Thyroid gland (tissue), 4 donors: ENCODE measurements at regions not wholly inside any gene's neighbourhood (a gene's known extent, or its start where the extent isn't known, plus 50 kb on each side); places are given as distances from the start of the nearest gene placed in this dataset.

Experiments
- DNase-seq, 2 donors: peaks; one replicate each; pipeline ENCODE4 v3.0.0-alpha.2; 2019
- H3K27ac ChIP-seq, 3 donors: fragments of 200-600 bp; sonication (generic); 1 replicate in 2 of 3; 2 replicates in 1 of 3; pipeline ENCODE4 v1.5.1; 2016 to 2019; ENCODE audit warnings: mild to moderate bottlenecking in 1 of 3, moderate library complexity in 1 of 3
- H3K27me3 ChIP-seq: fragments of 200-600 bp; sonication (generic); one replicate; pipeline ENCODE4 v1.5.1; 2019
- H3K36me3 ChIP-seq, 2 donors: fragments of 200-600 bp; sonication (generic); one replicate each; pipeline ENCODE4 v1.5.1; 2016 to 2019
- H3K4me1 ChIP-seq, 2 donors: fragments of 200-600 bp; sonication (generic); one replicate each; pipeline ENCODE4 v1.5.1; 2017 to 2019
- H3K4me3 ChIP-seq, 3 donors: fragments of 200-600 bp; sonication (generic); replicated peaks in 1 of 3; 1 replicate in 2 of 3; 2 replicates in 1 of 3; pipeline ENCODE4 v1.5.1; 2016; ENCODE audit warnings: mild to moderate bottlenecking in 1 of 3
- H3K9me3 ChIP-seq: fragments of 200-600 bp; sonication (generic); one replicate; pipeline ENCODE4 v1.5.1; 2017
- CTCF ChIP-seq, 6 experiments: fragments of 200-600 bp in 3 of 6; fragments of 450-650 bp in 3 of 6; sonication (generic) in 3 of 6; IDR thresholded peaks; one replicate each; pipeline ENCODE4 v1.5.1; 2016 to 2019; ENCODE audit warnings: antibody characterized with exemption in 6 of 6, mild to moderate bottlenecking in 2 of 6, inconsistent platforms in 1 of 6, moderate library complexity in 1 of 6
- POLR2A ChIP-seq, 2 donors: fragments of 450-650 bp; IDR thresholded peaks; one replicate each; pipeline ENCODE4 v1.6.1; 2017; ENCODE audit warnings: antibody characterized with exemption in 2 of 2, mild to moderate bottlenecking in 2 of 2, moderate library complexity in 1 of 2
- WGBS, 2 donors: methylation state at CpG; one replicate each; pipeline ENCODE4 v1.1.5; 2017; 5-methylcytosine and 5-hydroxymethylcytosine counted together
- intact Hi-C: fragments of 100-400 bp; cut with DNase I; formaldehyde crosslinking; loops from one replicate; pipeline ENCODE4 v1.15.1; 2023

DNA sequence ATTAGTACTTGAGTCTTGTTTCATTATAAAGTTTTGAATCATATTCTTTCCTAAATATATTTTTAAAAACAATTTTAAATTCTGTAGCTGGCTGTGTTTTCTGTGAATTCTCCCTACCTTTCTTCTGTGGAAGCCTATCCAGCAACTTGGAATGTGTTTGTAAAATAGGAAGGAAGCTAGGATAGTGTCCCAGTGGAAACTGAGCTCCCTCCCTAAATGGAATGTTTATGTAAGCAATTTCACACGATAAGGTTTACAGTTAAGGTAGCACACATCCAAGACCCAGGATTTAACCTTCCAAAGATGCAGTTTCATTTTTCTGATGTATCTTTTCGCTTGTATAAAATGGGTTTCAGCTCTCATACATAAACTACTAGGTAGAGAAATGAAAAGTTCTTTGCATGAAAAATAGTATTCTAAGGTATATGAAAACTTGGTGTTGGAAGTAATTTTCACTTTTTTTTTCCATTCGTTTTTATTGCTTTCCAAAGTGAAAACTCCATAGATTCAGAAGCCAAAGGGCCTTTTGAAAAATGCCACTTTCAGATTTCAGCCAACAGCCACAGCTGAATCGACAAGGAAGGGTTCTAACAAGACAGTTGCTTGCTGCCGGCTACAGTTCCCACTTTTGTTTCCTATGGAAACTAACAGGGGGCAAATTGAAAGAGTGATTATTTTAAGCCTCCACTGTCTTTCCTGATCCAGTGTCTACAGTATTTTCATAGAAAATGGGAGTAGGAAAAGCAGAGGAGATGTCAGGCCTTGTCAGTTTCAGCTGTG, 405.1 kb upstream of the POU3F3 start:
- WGBS, 2 donors, result 50 to 63% methylated on average over 5 of the region's 5 CpGs
- no peaks in the 10 kb centered on the region for H3K27me3 ChIP-seq
- TF ChIP-seq POLR2A (IDR thresholded peaks at IDR 0.05) (no peak), CTCF (IDR thresholded peaks at IDR 0.05) (no peak)
- DNase-seq, result no peak
- no peak overlapping the region for H3K4me3 ChIP-seq
- no peaks in the 10 kb centered on the region for H3K4me1 ChIP-seq
- no peaks in the 10 kb centered on the region for H3K36me3 ChIP-seq
- intact Hi-C loops, result no loop called here
- H3K9me3 ChIP-seq, result no peaks in the 10 kb centered on the region
- no peak overlapping the region for H3K27ac ChIP-seq

DNA sequence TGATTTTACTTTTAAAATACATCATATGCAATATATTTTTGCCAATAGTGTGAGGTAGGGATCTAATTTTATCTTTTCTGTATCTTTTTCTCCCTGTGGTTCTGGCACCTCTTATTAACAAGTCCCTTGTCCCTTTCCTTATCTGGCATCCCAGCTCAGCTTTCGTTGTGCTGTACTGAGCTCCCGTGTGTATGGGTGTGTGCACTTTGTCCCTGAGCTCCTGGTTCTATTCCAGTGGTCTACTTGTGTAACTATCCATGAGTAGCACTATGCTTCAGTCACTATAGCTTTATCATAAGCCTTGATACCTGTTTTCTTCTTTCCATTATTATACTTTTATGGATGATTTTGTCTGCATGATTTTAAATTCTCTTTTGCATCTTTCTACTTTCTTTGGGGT, 401.4 kb upstream of the POU3F3 start:
- Histone ChIP-seq H3K36me3 (no peaks in the 10 kb centered on the region), H3K4me1 (no peaks in the 10 kb centered on the region), H3K9me3 (no peaks in the 10 kb centered on the region), H3K27ac (no peak overlapping the region), H3K4me3 (no peak overlapping the region), H3K27me3 (no peaks in the 10 kb centered on the region)
- TF ChIP-seq POLR2A (IDR thresholded peaks at IDR 0.05) (no peak), CTCF (IDR thresholded peaks at IDR 0.05) (no peak)
- DNase-seq, result no peak
- intact Hi-C loops, result no loop called here
- 84 to 86% methylated on average over 2 of the region's 2 CpGs for WGBS, 2 donors

GRCh38 chr2:104462731-104463130, 391.2 kb upstream of the POU3F3 start:
- Histone ChIP-seq H3K27ac (no peak overlapping the region), H3K36me3 (no peaks in the 10 kb centered on the region), H3K4me1 (no peaks in the 10 kb centered on the region), H3K4me3 (no peak overlapping the region), H3K9me3 (no peaks in the 10 kb centered on the region), H3K27me3 (no peaks in the 10 kb centered on the region)
- TF ChIP-seq POLR2A (IDR thresholded peaks at IDR 0.05), result no peak
- no peak for TF ChIP-seq CTCF (IDR thresholded peaks at IDR 0.05)
- 90 to 96% methylated on average over 2 of the region's 2 CpGs for WGBS, 2 donors
- intact Hi-C loops, result no loop called here
- no peak for DNase-seq

DNA sequence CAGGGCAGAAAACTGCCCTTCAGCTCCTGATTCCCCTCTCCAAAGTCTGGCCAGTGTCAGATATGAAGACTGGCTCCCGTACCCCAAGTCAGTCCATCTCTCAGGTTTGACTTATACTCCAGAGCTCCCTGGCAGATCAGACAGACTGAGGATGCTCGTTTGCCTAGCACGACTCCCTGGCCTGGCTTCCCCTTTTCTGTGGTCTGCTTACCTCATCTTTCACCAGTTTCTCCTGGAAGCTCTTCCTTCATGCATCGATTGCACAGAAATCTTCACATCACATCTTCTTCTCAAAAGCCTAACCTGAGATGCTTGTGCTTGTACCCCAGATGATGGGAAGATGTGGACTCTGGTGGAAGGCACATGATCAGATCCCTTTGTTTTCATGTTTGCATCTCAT, 387.9 kb upstream of the POU3F3 start:
- intact Hi-C loops, result no loop called here
- no peak for TF ChIP-seq POLR2A (IDR thresholded peaks at IDR 0.05)
- no peak for TF ChIP-seq CTCF (IDR thresholded peaks at IDR 0.05)
- 68 to 88% methylated on average over 4 of the region's 4 CpGs for WGBS, 2 donors

GRCh38 chr2:104468846-104469245, 385.1 kb upstream of the POU3F3 start:
- Histone ChIP-seq H3K27ac (no peak overlapping the region), H3K27me3 (no peaks in the 10 kb centered on the region), H3K9me3 (no peaks in the 10 kb centered on the region), H3K4me1 (no peaks in the 10 kb centered on the region), H3K4me3 (no peak overlapping the region), H3K36me3 (no peaks in the 10 kb centered on the region)
- DNase-seq, result no peak
- intact Hi-C loops, result no loop called here
- TF ChIP-seq POLR2A (IDR thresholded peaks at IDR 0.05) (no peak), CTCF (IDR thresholded peaks at IDR 0.05) (no peak)
- WGBS, 2 donors, result 63 to 67% methylated on average over 6 of the region's 6 CpGs

More for the DNA sequence above, 387.9 kb upstream of the POU3F3 start:
- no peak for DNase-seq
- Histone ChIP-seq H3K4me1 (no peaks in the 10 kb centered on the region), H3K27me3 (no peaks in the 10 kb centered on the region), H3K4me3 (no peak overlapping the region), H3K27ac (no peak overlapping the region), H3K36me3 (no peaks in the 10 kb centered on the region), H3K9me3 (no peaks in the 10 kb centered on the region)
